Tibial nerve (tissue), 4 donors: ENCODE measurements at regions not wholly inside any gene's neighbourhood (a gene's known extent, or its start where the extent isn't known, plus 50 kb on each side); places are given as distances from the start of the nearest gene placed in this dataset.

Experiments used
- EP300 ChIP-seq, 2 donors: sonication (generic); formaldehyde crosslinking; IDR thresholded peaks; one replicate each; pipeline ENCODE4 v1.6.1; 2017; ENCODE audit warnings: antibody characterized with exemption in 2 of 2, mild to moderate bottlenecking in 1 of 2
- TF ChIP-seq, protein P1 (sequence below), 5 experiments: fragments of 200-600 bp in 3 of 5; fragments of 450-650 bp in 2 of 5; sonication (generic) in 3 of 5; IDR thresholded peaks; one replicate each; pipeline ENCODE4 v1.5.1; 2016 to 2019; ENCODE audit warnings: antibody characterized with exemption in 5 of 5, mild to moderate bottlenecking in 3 of 5, moderate library complexity in 2 of 5

GRCh38 chr16:72243621-72244020 lies 71.7 kb upstream of the PMFBP1 start:
- no peak for TF ChIP-seq EP300 (IDR thresholded peaks at IDR 0.05)
- TF ChIP-seq, protein P1, sequence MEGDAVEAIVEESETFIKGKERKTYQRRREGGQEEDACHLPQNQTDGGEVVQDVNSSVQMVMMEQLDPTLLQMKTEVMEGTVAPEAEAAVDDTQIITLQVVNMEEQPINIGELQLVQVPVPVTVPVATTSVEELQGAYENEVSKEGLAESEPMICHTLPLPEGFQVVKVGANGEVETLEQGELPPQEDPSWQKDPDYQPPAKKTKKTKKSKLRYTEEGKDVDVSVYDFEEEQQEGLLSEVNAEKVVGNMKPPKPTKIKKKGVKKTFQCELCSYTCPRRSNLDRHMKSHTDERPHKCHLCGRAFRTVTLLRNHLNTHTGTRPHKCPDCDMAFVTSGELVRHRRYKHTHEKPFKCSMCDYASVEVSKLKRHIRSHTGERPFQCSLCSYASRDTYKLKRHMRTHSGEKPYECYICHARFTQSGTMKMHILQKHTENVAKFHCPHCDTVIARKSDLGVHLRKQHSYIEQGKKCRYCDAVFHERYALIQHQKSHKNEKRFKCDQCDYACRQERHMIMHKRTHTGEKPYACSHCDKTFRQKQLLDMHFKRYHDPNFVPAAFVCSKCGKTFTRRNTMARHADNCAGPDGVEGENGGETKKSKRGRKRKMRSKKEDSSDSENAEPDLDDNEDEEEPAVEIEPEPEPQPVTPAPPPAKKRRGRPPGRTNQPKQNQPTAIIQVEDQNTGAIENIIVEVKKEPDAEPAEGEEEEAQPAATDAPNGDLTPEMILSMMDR (IDR thresholded peaks at IDR 0.05) = no peak
